ENCODE measurements at regions not wholly inside any gene's neighbourhood (a gene's known extent, or its start where the extent isn't known, plus 50 kb on each side); places are given as distances from the start of the nearest gene placed in this dataset.
A peak's percentile ranks its signal among the peaks of the same experiment; 100 is the strongest.

DNA sequence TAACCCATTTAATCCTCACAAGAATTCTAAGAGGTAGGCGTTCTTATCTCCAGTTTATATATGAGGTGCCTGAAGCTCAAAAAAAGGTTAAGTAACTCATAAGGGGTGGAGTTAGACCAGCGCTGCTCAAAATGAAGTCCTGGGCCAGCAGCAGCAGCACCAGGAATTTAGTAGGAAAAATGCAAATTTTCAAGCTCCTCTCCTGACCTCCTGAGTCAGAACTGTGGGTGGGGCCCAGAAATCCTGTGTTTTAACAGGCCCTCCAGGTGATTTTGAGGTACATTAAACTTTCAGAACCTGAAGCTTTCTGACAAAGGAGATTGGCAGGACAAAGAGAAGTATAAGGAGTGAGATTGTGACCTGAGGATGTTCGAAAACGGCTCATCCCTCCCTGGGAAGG is 66.0 kb upstream of the CCDC85A start:
- Histone ChIP-seq H3K36me3 (ENCODE audit: low read depth) (no peaks in the 10 kb centered on the region), H3K4me3 (ENCODE audit: severe bottlenecking) (no peak overlapping the region), H3K9me3 (ENCODE audit: severe bottlenecking) (no peaks in the 10 kb centered on the region), H3K27me3 (ENCODE audit: insufficient read depth, poor library complexity, severe bottlenecking) (no peaks in the 10 kb centered on the region), H3K4me1 (ENCODE audit: insufficient read depth, poor library complexity, severe bottlenecking) (no peaks in the 10 kb centered on the region), H3K27ac (ENCODE audit: poor library complexity, severe bottlenecking) (no peak overlapping the region)
- ATAC-seq (ENCODE audit: low read depth) = 0 out of 3 replicates have a peak, but pooled peaks have one; percentile 36
- no peak for DNase-seq (ENCODE audit: low spot score)
- TF ChIP-seq, protein P1, sequence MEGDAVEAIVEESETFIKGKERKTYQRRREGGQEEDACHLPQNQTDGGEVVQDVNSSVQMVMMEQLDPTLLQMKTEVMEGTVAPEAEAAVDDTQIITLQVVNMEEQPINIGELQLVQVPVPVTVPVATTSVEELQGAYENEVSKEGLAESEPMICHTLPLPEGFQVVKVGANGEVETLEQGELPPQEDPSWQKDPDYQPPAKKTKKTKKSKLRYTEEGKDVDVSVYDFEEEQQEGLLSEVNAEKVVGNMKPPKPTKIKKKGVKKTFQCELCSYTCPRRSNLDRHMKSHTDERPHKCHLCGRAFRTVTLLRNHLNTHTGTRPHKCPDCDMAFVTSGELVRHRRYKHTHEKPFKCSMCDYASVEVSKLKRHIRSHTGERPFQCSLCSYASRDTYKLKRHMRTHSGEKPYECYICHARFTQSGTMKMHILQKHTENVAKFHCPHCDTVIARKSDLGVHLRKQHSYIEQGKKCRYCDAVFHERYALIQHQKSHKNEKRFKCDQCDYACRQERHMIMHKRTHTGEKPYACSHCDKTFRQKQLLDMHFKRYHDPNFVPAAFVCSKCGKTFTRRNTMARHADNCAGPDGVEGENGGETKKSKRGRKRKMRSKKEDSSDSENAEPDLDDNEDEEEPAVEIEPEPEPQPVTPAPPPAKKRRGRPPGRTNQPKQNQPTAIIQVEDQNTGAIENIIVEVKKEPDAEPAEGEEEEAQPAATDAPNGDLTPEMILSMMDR (IDR thresholded peaks at IDR 0.05; ENCODE audit: poor library complexity, severe bottlenecking) = no peak

GRCh38 chr2:56118474-56118873 is 65.3 kb upstream of the CCDC85A start:
- H3K27ac ChIP-seq (ENCODE audit: poor library complexity, severe bottlenecking) = no peak overlapping the region
- DNase-seq (ENCODE audit: low spot score) = no peak
- H3K27me3 ChIP-seq (ENCODE audit: insufficient read depth, poor library complexity, severe bottlenecking) = no peaks in the 10 kb centered on the region
- no peak overlapping the region for H3K4me3 ChIP-seq (ENCODE audit: severe bottlenecking)
- ATAC-seq (ENCODE audit: low read depth) = no peak
- TF ChIP-seq, protein P1 (IDR thresholded peaks at IDR 0.05; ENCODE audit: poor library complexity, severe bottlenecking) = no peak
- H3K36me3 ChIP-seq (ENCODE audit: low read depth) = no peaks in the 10 kb centered on the region
- no peaks in the 10 kb centered on the region for H3K4me1 ChIP-seq (ENCODE audit: insufficient read depth, poor library complexity, severe bottlenecking)
- no peaks in the 10 kb centered on the region for H3K9me3 ChIP-seq (ENCODE audit: severe bottlenecking)

DNA sequence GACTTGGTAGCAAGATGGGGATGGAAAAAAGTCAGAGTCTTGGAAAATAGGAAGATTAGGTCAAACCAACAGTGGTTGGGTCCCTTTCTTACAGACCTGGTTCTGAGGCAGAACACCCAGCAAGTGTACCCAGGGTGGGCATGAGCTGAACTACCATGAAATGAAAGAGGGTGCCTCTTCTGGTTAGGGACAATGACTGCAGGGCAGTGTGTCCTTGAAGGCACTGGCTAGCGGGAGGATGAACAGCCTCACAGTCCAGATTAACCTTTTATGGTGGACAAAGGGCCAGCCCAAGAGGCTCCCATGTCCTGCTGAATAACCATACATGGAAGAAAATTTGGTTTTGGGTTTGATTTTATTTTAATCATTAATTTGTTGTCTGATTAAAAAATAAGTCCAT is 61.8 kb upstream of the CCDC85A start:
- H3K27me3 ChIP-seq (ENCODE audit: insufficient read depth, poor library complexity, severe bottlenecking) = no peaks in the 10 kb centered on the region
- no peak for DNase-seq (ENCODE audit: low spot score)
- H3K4me1 ChIP-seq (ENCODE audit: insufficient read depth, poor library complexity, severe bottlenecking) = no peaks in the 10 kb centered on the region
- TF ChIP-seq, protein P1 (IDR thresholded peaks at IDR 0.05; ENCODE audit: poor library complexity, severe bottlenecking) = no peak
- no peaks in the 10 kb centered on the region for H3K9me3 ChIP-seq (ENCODE audit: severe bottlenecking)
- H3K27ac ChIP-seq (ENCODE audit: poor library complexity, severe bottlenecking) = no peak overlapping the region
- ATAC-seq (ENCODE audit: low read depth) = no peak
- no peaks in the 10 kb centered on the region for H3K36me3 ChIP-seq (ENCODE audit: low read depth)
- no peak overlapping the region for H3K4me3 ChIP-seq (ENCODE audit: severe bottlenecking)

DNA sequence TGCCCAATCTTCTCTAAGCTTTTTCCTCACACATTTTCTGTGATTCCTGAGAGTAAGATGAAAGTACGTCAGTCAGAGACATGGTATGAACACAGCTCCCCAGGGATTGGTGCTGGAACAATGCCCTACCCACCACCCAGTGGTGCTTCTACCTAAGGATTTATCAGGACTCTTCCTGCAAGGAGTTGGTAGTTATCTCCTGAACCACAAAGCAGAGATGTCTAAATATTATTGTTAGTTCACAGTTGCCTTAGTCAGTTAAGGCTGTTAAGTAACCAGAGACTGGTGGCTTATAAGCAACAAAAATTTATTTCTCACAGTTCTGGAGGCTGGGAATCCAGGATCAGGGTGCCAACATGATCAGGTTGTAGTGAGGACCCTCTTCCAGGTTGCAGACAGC is 60.3 kb upstream of the CCDC85A start:
- Histone ChIP-seq H3K27ac (ENCODE audit: poor library complexity, severe bottlenecking) (no peak overlapping the region), H3K4me1 (ENCODE audit: insufficient read depth, poor library complexity, severe bottlenecking) (no peaks in the 10 kb centered on the region), H3K27me3 (ENCODE audit: insufficient read depth, poor library complexity, severe bottlenecking) (no peaks in the 10 kb centered on the region), H3K4me3 (ENCODE audit: severe bottlenecking) (no peak overlapping the region), H3K36me3 (ENCODE audit: low read depth) (no peaks in the 10 kb centered on the region), H3K9me3 (ENCODE audit: severe bottlenecking) (no peaks in the 10 kb centered on the region)
- ATAC-seq (ENCODE audit: low read depth) = no peak
- no peak for DNase-seq (ENCODE audit: low spot score)
- TF ChIP-seq, protein P1 (IDR thresholded peaks at IDR 0.05; ENCODE audit: poor library complexity, severe bottlenecking) = no peak

DNA sequence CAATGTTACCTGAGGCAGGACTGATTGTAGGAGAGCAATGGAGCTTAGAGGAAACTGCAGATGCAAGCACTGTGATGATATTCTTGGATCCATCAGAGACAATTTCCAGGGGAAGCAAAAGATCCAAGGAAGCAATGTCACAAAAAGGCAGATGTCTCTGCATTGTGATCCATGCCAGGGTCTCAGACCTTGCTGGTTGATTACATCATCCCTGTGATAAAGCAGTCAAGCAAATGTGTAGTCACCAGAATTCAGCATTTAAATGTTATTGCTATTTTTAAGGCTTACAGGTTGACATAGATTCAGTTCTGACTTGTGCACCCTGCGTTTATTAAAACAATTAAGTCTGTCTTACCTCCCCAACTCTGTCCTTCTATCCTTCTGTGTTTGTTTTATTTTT is 56.8 kb upstream of the CCDC85A start:
- Histone ChIP-seq H3K36me3 (ENCODE audit: low read depth) (no peaks in the 10 kb centered on the region), H3K9me3 (ENCODE audit: severe bottlenecking) (no peaks in the 10 kb centered on the region), H3K27ac (ENCODE audit: poor library complexity, severe bottlenecking) (no peak overlapping the region), H3K27me3 (ENCODE audit: insufficient read depth, poor library complexity, severe bottlenecking) (no peaks in the 10 kb centered on the region), H3K4me1 (ENCODE audit: insufficient read depth, poor library complexity, severe bottlenecking) (no peaks in the 10 kb centered on the region), H3K4me3 (ENCODE audit: severe bottlenecking) (no peak overlapping the region)
- DNase-seq (ENCODE audit: low spot score) (no peak), ATAC-seq (ENCODE audit: low read depth) (no peak)
- TF ChIP-seq, protein P1 (IDR thresholded peaks at IDR 0.05; ENCODE audit: poor library complexity, severe bottlenecking) = no peak
